HEK293 (cell line): ENCODE measurements at regions not wholly inside any gene's neighbourhood (a gene's known extent, or its start where the extent isn't known, plus 50 kb on each side); places are given as distances from the start of the nearest gene placed in this dataset.

ENCODE experiments used
- CTCF ChIP-seq: fragments of 450-650 bp; formaldehyde crosslinking; IDR thresholded peaks from 2 replicates; pipeline ENCODE4 v1.5.1; 2016; ENCODE audit warnings: missing biosample characterization, missing genetic modification characterization
- SALL2 ChIP-seq: fragments of 450-650 bp; formaldehyde crosslinking; IDR thresholded peaks from 2 replicates; pipeline ENCODE4 v1.5.0; 2017; ENCODE audit warnings: missing biosample characterization, mild to moderate bottlenecking, missing genetic modification characterization, borderline replicate concordance
- TRIM28 ChIP-seq: IDR thresholded peaks from 2 replicates; pipeline ENCODE4 v1.6.1; 2011; ENCODE audit warnings: low read length, control low read depth, borderline replicate concordance

DNA sequence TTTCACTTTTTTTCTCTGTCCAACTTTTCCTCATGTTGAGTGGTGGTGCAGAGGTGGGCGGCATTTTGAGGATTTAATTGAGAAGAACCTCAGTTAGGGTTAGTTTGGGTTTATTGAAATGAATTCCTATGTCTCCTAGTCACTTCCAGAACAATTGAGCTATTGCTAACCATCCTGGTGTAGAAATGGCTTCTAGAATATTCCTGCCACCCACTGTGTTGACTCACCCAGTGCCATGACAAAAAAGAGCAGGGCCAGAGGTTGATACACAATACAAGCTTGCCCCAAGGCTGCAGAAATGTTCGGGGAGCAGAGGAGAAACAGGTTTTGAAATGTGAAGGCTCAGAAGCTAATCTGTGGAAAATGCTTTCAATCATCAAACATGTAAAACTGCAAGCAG, 167.1 kb upstream of the TRIB2 start:
- TF ChIP-seq SALL2 (no peak), CTCF (tag by site-specific recombination) (no peak), TRIM28 (no peak)
